HG03575 (cell line): ENCODE measurements at regions not wholly inside any gene's neighbourhood (a gene's known extent, or its start where the extent isn't known, plus 50 kb on each side); places are given as distances from the start of the nearest gene placed in this dataset.
"Not testable (repeated sequence)": the region's sequence is repeated elsewhere in the genome, so short reads cannot be mapped to it uniquely, and the experiment has no call there.

ENCODE experiments used
- ATAC-seq: cut with Tn5 transposase; IDR thresholded peaks from one replicate; pipeline ENCODE4 v1.9.1; 2021; ENCODE audit not compliant: unreplicated experiment, insufficient number of reproducible peaks, low FRiP score; ENCODE audit errors: extremely low read depth

DNA sequence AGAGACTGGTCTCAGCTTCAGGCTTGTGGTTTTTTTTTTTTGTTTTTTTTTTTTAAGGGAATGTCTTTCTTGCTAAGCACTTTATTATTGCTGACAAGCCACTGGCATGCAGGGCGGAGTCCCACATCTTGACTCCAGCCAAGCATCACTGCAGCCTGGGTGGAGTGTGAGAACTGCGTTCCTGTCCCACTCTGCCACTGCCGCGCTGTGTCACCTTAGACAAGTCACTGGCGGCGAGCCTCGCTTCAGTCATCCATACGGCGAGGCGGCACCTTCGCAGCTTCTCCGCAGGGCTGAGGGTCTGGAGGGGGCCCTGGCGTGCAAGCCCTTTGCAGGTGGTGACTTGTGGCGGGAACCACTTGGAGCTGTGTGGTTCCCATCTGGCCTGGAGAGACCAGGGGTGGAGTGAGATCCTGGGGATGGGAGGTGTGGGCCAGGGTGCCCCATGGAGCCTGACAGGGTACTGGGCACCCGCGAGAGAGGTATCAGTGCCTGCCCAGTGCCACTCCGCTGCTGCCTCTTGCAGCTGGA, 99.1 kb upstream of the CIBAR2 start:
- ATAC-seq = no peak

DNA sequence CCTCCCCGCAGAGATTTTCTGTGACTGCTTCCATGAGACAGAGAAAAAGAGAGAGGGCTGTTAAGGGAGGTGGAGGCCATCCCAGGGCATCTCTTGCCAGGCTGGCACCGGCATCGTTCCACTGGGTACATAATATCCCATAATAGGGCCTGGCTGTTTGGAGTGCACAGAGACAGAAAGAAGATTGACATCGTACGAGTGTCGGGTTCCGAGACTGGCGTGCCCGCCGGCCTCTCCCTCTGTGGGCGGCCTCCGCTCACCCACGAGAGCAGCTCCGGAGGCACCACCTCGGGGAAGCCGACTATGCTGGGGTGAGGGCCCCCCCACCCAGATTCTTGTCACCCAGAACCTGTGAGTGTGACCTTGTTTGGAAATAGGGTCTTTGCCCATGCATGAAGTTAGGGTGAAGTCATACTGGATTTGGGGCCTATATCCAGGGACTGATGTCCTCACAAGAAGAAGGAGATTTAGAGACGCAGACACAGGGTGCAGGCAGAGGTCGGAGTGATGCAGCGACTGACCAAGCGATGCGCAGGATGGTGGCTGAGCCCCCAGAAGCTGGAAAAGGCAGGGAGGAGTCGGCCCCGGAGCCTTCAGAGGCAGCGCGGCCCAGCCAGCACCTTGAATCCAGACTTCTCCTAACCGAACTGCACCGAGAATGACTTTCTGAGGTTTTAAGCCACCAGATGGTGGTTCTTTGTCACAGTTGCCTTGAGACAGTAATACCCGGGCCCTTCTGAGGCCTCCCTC, 101.8 kb upstream of the CIBAR2 start:
- no peak for ATAC-seq

DNA sequence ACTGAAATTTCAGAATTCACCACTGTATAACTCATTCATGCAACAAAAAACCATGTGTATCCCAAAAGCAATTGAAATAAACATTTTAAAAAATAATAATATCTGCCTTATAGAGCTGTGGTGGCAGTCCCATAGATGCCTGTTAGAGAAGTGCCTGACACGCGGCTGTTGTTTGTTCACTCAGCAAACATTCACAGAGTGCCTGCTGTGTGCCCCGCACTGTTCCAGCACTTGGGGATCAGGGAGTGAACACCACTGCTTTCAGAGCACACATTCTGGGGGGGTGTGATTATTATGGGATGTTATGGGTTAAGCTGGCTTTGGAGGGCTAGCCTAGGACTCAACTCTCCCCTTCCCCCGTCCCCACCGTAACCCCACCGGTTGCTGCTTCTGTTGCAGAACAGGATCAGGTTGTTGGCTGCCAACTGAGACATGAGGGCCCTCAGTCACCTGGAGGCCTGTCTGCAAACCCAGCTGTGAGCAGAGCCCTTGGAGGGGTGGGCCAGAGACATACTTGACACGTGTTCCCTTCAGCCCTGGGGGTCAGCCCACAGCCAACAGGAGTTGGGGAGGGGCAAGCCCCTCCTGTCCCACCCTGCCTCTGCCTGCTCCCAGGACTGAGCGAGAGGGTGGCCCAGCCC, 103.3 kb upstream of the CIBAR2 start:
- ATAC-seq = no peak

DNA sequence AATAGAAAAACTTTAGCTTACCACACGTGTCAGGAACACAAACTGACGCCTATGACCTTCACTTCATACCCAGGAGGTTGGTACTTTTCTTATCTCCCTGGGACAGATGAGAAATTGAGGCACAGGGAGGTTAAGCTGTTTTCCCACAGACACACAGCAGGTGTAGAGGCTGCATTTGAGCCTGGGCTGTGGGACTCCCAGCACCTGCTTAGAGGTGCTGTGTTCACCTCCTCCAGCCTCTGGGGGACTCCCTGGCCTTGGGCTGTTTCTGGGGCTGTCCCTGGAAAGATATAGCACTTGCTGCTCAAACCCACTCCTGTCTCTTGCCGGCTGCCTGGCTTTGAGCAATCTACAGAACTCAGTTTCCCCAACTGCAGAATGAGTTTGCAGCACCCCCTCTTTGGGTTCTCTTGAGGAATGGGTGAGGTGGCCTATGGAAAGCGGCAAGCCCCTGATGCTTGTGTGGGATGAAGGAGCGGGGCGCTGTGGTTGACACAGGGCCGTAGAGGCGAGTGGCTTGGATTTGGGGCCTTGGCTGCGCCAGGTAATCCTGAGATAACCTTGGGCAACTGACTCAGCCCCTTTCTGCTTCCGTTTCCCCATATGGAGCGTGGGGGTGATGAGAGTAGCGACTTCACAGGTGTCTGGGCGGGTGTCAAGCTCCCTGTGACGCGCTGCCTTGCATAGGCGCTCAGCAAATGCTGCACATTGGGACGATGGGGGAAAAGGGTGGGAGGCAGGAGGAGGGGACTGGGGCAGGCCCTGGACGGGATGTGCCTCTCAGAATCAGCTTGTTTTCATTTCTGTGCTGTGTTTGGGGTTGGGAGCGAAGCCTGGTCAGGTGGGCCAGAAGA, 104.5 kb upstream of the CIBAR2 start:
- no peak for ATAC-seq

DNA sequence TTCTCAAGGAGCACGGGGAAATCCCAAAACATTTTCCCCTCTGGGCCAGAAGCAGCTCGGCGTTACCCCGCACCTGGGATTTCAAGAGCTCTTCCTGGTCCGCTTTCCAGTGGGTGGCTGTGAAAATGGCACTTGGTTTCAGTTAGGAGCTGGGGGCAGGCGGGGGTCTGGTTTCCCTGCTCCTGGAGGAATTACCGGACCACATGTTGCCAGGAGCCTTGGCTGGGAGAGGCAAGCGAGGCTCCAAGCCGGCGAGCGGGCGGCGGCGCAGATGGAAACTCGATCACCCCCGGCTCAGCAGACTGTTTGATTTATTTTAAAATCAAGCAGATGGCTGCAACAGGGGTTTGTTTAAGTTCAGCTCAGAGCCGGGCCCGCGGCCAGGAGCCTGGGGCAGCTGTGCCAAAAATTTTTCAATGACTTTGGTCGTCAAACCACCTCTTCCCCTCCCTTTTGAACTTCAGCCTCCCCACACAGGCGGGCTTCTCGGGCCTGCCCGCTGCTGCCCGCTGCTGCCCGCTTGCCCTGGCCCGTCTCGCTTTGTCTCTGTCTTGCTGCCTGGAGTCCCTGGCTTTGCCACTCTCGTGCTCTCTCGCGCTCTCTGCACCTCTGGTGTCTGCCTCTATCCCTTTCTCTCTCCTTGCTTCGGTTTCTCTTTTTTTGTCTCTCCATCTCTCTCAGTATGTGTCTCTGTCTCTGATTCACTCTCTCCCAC, 108.0 kb upstream of the CIBAR2 start:
- no peak for ATAC-seq

DNA sequence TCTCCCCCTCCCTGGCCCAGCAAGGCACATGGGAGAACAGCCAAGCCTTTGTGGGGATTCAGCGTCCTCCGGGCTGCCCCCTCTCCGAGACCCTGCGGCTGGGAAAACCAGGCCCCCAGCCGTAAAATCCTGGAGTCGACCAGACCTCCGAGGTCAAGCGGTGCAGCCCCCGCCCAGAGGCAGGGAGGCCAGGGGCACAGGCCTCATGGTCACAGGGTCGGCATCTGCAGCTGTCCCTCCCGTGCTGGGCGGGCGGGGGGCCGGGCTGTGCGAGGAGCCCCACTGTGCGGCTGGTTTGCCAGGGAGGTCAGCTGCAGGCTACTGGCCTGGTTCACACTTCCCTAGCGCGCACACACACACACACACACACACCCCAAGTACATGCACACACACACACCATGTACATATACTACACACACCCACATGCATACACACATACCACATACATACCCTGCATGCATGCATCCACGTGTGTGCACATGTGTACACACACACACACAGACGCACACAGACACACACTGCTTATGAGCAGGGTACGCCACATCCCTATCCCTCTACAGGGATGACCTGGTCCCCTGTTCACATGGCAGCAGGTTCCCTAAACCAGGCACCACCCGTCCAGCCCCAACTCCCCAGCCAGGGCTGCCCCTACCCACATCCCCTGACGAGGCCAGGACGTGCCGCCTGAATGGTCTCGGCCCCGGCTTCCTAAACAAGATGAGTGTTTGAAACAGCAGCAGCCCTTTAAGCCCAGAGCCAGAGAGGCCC, 108.9 kb upstream of the CIBAR2 start:
- ATAC-seq = no peak

DNA sequence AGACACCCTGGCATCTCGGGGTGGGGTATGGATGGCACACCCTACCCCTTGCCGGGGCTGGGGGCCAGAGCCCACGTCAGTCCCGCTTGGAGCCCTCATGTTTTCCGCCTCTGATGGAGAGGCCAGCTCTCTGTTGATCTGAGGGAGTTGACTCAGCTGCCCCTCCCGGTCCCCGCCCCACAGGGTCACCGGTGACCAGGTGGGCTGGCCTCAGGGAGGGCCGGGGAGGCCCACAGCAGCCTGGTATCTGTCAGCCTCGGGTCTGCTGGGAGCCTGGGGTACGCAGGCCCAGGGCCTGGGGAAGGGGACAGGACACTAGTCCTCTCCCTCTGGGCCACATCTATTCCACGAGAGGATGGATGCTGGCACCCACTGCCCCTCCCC, 109.5 kb upstream of the CIBAR2 start:
- no peak for ATAC-seq

DNA sequence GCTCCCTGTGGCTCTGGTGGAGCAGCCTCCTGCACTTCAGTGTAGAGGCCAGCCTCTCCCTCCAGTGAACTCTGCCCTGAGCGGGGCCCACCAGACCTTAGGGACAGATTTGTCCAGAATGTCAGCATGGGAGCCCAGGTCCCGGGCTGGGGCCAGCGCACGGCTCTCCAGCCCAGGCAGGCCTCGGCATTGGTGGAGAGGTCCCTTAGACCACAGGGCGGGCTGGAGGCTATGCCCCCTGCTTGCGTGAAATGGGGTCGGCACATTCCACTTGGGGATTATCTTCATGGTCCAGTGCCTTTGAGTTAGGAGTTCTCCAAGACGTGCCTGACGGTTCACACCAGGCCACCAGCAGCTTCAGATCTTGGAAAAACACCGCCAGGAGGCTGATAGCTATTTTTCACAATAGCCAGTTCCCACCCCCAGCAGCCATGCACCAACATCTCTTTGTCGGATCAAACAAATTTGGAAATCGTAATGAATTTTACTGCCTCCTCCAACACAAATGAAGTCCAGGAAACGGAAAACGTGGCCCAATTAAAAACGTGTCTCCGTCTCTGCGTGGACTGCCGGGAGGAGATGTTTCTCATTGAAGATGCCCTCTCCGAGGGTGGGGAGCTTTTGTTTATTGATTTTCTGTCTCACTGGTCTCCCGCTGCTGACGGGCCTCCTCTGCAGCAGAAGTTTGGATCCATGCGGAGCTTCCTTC, 110.0 kb upstream of the CIBAR2 start:
- ATAC-seq = no peak

DNA sequence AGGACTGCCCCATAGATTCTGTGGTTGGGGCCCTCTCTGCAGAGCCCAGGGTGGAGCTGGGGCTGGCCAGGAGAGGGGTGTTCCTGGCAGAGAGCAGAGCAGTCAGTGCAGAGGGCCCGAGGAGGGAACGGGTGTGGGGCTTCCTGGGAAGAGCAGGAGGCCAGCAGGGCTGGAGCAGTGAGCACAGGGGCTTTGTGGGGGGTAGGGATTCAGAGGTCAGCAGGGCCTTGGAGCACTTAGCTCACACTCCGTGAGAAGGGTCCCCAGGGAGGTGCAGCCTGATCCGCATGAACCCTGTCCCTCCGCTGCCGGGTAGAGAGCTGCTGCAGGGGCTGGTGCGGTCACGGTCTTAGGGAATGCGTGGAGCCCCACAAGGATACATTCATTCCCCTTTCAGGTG, 113.0 kb upstream of the CIBAR2 start:
- ATAC-seq = no peak

DNA sequence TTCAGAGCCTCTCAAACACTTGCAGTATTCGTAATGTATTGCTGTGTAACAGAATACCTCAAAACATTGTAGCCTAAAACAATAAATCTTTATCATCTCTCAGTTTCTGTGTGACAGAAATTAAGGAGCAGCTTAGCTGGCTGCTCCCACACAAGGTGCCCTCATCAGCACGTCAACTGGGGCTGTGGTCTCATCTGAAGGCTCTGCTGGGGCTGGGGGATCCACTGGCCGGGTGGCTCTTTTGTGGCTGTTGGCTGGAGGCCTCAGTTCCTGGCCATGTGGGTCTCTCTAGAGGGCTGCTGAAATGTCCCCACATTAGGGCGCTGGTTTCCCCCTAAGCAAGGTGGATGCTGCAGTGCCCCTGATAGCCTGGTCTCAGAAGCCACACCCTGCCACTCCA, 113.4 kb upstream of the CIBAR2 start:
- ATAC-seq = no peak

DNA sequence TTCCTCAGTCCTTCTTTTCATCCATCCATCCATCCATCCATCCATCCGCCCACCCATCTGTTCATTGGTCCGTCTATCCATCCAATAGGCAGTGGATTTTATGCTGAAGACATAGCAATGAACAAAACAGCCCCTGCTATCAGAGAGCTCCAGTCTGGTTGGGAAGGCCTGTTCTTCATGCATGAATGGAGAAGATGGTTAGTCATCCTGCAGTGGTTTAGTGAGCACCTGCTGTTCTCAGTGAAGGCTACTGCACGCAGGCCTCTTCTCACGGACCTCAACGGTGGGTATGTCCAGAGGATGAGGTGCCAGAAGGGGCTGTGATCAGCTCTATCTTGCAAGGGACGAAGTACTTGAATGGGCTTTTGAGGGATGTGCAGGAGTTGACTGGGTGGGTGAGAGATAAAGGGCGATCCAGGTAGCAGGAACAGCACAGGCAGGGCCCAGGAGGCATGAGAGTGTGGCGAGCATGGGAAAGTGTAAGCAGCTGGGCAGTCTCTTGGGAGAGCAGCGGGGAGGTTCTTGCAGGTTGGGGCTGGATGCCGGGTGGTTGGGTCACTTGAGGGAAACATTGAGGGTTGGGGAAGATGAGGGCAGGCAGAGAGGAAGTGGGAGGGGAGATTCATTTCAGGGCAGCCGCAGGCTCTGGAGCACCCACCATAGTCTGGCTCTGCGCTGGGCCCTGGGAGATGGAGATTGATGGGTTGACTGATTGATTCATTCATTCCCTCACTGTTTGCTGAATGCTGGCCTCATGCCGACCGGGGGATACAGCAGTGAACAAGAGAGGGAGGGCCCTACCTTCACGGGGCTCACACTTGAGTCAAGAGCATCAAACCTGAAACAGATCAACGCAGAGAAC, 115.0 kb upstream of the CIBAR2 start:
- ATAC-seq = peak; percentile 47

DNA sequence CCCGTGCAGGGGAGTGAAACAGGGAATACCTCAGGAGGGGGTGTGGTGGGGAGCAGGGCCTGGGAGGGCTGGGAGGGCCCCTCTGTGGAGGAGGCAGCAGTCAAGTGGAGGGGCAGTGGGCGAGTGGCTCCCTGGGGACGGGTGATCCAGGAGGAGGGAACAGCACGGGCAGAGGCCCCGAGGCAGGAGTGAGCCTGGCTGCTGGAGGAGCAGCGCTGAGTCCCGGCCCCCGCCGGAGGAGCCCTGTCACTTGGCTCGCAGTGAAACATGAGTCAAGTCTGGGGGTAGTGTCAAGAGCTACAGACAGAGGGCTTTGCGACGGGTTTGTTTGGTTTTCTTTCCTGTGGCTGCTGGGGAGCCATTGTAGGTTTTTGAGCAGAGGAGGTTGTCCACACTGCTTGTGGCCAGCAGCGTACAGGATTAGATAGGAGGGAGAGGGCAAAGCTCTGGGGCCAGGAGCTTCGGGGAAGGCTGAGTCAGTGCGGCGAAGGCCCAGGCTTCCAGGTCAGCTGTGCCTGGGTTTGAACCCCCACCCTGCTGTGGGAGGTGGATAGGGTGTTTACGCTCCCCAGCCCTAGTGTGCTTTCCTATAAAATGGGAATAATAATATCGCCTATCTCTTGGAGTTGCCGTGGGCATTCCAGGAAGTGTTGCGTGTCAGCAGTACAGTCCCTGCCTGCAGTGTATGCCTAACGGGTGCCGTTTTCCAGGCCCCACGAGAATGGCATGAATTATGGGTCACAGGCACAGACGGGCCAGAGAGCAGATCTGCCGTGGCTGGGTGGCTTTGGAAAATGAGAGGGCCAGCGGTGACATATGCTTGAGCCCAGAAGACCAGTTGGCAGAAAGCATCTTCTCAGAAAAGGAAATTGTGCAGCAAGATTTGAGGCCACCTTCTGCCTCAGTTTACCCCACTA, 115.9 kb upstream of the CIBAR2 start:
- ATAC-seq = no peak

DNA sequence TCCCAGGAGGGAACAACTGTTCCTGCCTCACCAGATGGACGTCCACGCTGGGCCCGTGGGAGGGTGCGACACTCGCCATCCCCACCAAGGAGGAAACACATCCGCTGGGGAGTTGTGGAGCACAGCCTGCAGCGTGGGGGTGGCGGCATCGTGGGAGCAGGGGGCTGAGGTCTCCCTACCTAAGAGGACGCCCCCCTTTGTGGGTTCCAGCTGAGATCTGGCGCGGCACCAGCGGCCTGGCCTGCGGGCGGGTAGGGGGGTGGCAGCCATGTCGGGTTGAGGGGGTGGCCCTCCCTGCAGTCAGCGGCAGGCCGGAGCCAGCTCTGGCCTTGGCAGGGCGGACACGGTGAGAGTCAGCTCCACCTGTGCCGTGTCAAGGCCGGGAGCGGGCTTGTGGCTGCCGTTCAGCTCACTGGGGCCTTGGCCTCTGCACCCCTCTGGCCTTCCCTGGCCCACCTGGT, 116.7 kb upstream of the CIBAR2 start:
- ATAC-seq = no peak

DNA sequence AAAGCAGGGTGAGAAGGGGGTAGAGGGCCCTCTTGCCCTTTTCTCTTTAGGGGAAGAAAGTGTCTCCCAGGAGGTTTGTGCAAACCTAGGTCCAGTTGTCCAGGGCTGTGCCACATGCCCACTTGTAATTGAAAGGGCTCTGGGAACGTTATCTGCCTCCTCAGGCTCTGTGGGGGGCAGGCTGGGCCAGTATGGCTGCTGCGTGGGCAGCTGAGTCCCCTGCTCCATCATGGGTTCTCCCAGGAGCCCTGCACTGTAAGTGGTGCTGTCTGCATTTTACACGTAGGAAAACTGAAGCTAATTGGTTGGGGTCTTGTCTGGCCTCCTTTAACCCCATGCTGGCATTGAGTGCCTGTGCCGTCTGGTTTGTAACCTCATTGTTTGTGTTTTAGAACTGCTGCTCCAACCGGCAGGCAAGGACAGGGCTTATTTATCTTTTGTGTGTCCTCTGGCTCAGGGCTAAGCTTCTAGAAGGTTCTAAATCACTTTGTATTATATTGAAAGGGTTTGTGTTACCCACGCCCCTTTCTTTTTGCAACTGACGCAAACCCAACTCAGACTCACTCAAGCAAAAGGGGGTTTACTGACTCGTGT, 117.7 kb upstream of the CIBAR2 start:
- no peak for ATAC-seq

DNA sequence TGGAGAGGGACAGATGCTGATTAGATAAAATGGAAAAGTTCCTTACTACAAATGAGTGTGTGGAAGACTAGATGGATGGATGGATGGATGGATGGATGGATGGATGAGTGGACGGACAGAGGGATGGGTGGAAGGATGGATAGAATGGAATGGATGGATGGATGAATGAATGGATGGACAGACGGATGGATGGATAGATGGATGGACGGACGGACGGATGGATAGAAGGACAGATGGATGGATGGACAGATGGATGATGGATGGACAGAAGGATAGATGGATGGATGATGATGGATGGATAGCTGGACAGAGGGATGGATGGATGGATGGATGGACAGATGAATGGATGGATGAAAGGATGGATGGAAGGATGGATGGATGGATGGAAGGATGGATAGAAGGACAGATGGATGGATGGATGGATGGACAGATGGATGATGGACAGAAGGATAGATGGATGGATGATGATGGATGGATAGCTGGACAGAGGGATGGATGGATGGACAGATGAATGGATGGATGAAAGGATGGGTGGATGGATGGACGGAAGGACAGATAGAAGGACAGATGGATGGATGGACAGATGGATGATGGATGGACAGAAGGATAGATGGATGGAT, 118.6 kb upstream of the CIBAR2 start:
- not testable (repeated sequence) for ATAC-seq
